ENCODE measurements at regions not wholly inside any gene's neighbourhood (a gene's known extent, or its start where the extent isn't known, plus 50 kb on each side); places are given as distances from the start of the nearest gene placed in this dataset.

- TF ChIP-seq, protein P1, sequence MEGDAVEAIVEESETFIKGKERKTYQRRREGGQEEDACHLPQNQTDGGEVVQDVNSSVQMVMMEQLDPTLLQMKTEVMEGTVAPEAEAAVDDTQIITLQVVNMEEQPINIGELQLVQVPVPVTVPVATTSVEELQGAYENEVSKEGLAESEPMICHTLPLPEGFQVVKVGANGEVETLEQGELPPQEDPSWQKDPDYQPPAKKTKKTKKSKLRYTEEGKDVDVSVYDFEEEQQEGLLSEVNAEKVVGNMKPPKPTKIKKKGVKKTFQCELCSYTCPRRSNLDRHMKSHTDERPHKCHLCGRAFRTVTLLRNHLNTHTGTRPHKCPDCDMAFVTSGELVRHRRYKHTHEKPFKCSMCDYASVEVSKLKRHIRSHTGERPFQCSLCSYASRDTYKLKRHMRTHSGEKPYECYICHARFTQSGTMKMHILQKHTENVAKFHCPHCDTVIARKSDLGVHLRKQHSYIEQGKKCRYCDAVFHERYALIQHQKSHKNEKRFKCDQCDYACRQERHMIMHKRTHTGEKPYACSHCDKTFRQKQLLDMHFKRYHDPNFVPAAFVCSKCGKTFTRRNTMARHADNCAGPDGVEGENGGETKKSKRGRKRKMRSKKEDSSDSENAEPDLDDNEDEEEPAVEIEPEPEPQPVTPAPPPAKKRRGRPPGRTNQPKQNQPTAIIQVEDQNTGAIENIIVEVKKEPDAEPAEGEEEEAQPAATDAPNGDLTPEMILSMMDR (optimal IDR thresholded peaks at IDR 0.05 in 1 of 3, IDR thresholded peaks at IDR 0.05 in 1 of 3, conservative IDR thresholded peaks at IDR 0.05 in 1 of 3; ENCODE audit: extremely low read depth in 1 of 3, insufficient read depth in 2 of 3, low read length in 3 of 3), result no peak
- no peak for TF ChIP-seq EZH2 (IDR thresholded peaks at IDR 0.05; ENCODE audit: low read length)
Observed at GRCh38 chr21:34289856-34290255, 74.0 kb upstream of the KCNE2 start.

All from keratinocyte (primary cell).